ENCODE measurements at regions not wholly inside any gene's neighbourhood (a gene's known extent, or its start where the extent isn't known, plus 50 kb on each side); places are given as distances from the start of the nearest gene placed in this dataset.

DNA sequence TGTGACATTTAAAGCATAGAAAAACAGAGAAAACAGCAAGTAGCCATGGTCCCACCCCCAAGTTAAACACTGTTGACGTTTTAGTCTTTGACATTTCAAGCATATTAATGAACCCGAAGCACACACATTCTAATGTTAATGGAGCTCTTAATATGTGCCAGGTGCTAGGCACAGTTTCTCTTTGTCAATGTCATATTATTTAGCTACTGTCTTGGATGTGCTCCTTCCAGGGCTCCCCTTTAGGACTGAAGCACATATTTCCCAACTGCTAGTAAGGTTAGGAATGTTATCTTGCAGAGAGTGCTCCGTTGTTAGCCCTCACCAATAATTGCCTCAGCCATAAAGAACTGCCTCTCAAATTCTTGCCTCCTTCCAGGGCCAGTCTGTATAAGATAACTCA lies 716.6 kb upstream of the TENM4 start:
- DNase-seq (ENCODE audit: missing footprints), result no peak
- no peak for ATAC-seq
- intact Hi-C loops (cut with DNase I), result no loop called here

DNA sequence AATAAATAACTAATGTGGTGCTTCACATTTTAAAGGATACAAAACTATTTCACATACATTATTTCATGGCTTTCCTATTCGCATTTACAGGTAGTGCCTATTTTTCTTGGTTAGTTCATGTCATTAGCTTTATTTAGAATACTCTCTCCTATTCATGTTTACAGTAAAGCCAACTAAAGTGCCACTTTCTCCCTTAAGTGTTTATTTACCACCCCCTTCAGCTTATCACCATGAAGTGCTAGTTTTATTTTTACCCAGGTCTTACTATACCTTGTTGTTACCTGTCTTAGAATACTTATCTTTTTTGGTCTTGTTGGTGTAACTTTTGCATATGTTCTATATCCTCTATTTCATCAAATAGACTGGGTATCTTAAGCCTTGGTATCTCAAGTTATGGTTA lies 715.2 kb upstream of the TENM4 start:
- intact Hi-C loops (cut with DNase I), result no loop called here

DNA sequence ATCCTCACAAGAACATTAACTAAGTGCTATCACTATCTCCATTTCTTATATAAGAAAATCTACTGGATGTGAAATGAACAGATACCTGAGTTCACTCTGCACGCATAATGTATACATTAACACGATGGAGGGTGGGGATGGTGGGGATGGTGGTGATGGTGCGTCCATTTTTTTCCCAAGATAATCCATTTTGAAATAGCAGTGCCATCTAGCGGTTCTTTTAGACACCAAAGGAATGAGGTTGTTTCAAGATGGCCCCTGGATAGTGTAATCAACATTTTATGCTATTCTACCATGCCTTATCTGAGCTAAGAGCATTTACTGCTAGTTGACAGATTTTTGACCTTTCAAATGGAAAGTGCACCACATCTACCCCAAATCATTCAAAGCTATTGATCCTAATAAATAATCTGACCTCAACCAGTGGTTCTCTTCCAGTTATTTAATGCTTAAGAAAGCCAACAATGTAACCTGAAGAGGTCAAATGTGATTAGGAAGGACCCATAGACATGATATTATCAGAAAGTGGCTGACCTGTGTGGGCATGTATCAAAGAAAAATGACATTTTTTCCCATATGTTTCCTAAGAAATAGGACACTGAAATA lies 714.7 kb upstream of the TENM4 start:
- DNase-seq (ENCODE audit: missing footprints), result no peak
- intact Hi-C loops (cut with DNase I), result loop anchor here (2.0 kb wide), 1 partner anchor 393 kb away; no protein-coding TSS in a partner anchor
- no peak for ATAC-seq

More for the DNA sequence above, 715.2 kb upstream of the TENM4 start:
- no peak for DNase-seq (ENCODE audit: missing footprints)
- no peak for ATAC-seq

- ATAC-seq (no peak), DNase-seq (ENCODE audit: missing footprints) (no peak)
- intact Hi-C loops (cut with DNase I), result no loop called here
These were observed 705.4 kb upstream of the TENM4 start for GRCh38 chr11:80146232-80146631.

DNA sequence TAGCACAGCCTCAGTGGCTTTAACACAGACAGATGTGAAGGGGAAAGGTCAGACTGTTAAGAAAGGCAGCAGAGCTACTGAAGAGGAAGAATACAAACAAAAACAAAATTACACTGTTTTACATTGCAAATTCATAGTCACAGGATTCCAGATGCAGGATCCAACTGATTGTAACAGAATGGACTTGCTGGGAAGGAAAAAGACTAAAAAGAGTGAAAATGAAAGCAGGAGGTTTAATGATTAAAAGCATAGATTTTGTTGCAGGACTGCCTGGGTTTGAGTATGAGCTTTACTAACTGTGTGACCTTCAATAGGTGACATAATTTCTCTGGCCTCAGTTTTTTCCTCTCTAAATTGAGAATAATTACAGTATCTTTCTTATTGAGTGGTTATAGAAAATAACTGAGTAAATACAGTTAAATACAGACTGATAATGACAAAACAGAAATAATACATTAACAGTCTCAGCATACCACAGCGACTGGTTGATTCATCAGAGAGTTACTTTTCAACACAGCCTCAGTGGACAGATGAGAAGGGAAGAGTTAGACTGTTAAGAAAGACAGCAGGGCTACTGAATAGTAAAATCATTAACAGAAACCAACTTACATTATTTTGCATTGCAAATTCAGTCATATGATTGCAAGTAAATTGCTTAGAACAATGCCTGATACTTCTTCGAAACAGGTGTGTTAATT lies 704.2 kb upstream of the TENM4 start:
- ATAC-seq (no peak), DNase-seq (ENCODE audit: missing footprints) (no peak)
- intact Hi-C loops (cut with DNase I), result no loop called here

DNA sequence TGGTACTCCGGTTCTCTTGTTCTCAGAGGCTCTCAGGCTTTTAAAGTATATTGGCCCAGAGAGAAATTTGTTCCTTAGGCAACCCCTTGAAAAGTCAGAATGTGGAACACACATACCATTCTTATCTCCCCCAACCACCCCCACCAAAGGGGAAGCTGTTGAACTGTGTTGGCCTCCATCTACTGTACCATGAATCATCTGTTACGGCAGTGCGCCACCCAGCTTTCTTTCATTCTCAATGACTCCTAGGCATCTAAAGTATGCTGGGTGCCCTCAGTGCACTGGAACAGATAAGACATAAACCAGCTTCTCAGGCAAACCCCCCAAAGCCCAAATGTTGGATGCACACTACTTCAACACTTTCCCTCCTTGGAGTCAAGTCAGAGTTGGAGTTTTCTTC lies 696.2 kb upstream of the TENM4 start:
- DNase-seq (ENCODE audit: missing footprints) (no peak), ATAC-seq (no peak)
- intact Hi-C loops (cut with DNase I), result no loop called here

DNA sequence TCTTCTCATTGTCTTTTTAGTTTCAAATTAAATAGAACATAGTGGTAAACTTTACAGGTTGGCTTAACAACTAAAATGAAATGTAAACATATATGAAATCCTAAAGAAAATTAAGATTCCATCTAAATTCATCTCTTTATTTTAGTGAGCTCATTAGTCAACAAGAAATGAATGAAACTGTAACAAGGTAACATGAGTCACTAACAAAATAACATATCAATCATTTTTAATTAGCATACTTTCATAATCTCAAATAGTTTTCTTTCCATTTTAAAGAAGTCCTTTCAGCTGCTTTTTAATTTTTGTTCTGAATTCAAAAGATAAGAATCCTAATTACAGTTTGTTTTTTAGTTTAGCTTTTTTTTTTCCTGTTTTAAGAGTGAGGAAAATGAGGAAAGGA lies 688.6 kb upstream of the TENM4 start:
- intact Hi-C loops (cut with DNase I), result no loop called here
- DNase-seq (ENCODE audit: missing footprints), result no peak
- no peak for ATAC-seq

- intact Hi-C loops (cut with DNase I), result no loop called here
- ATAC-seq (peak; percentile 86), DNase-seq (ENCODE audit: missing footprints) (no peak)
These were observed 681.4 kb upstream of the TENM4 start for GRCh38 chr11:80122211-80122610.

- DNase-seq (ENCODE audit: missing footprints) (no peak), ATAC-seq (no peak)
- intact Hi-C loops (cut with DNase I), result no loop called here
These were observed 677.2 kb upstream of the TENM4 start for GRCh38 chr11:80118073-80118472.

GRCh38 chr11:80116796-80117195 lies 676.0 kb upstream of the TENM4 start:
- intact Hi-C loops (cut with DNase I), result no loop called here
- peak; percentile 59 for ATAC-seq
- DNase-seq (ENCODE audit: missing footprints), result no peak

DNA sequence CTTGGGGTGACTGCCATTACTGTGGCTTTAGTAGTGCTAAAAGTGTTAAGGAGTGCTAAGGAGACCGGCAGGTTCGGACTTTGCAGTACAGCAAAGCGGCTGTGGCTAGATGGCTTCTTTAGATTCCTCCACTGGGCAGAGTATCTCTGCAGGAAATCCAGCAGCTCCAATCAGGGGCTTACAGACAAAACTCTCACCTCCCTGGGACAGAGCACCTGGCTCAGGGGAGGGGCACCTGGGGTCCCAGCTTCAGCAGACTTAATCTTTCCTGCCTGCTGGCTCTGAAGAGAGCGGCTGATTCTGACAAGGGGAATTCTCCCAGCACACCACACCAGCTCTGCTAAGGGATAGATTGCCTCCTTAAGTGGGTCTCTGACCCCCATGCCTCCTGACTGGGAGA lies 668.8 kb upstream of the TENM4 start:
- intact Hi-C loops (cut with DNase I), result no loop called here
- DNase-seq (ENCODE audit: missing footprints) (no peak), ATAC-seq (no peak)

- no peak for DNase-seq (ENCODE audit: missing footprints)
- intact Hi-C loops (cut with DNase I), result no loop called here
- no peak for ATAC-seq
These were observed 668.2 kb upstream of the TENM4 start for GRCh38 chr11:80109031-80109430.

DNA sequence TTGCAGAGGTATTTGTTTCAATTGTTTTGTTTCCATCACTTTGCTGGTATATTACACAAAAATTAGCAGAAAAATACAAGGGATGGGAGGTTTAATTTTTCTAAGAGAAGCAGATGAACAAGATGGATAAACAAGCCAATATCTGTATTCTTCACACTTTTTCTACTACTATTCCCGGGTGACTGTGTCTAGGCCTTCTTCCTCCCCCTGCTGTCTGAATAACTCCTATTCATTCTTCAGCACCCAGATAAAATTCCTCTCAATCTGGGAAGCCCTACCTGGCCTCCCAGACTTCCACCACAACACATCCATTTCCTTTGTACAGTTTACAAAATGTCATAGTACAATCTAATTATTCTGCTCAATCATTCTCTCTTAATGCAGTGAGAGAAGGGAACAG lies 666.6 kb upstream of the TENM4 start:
- no peak for DNase-seq (ENCODE audit: missing footprints)
- intact Hi-C loops (cut with DNase I), result no loop called here
- ATAC-seq, result no peak

- no peak for ATAC-seq
- intact Hi-C loops (cut with DNase I), result no loop called here
- no peak for DNase-seq (ENCODE audit: missing footprints)
These were observed 663.4 kb upstream of the TENM4 start for GRCh38 chr11:80104191-80104590.

DNA sequence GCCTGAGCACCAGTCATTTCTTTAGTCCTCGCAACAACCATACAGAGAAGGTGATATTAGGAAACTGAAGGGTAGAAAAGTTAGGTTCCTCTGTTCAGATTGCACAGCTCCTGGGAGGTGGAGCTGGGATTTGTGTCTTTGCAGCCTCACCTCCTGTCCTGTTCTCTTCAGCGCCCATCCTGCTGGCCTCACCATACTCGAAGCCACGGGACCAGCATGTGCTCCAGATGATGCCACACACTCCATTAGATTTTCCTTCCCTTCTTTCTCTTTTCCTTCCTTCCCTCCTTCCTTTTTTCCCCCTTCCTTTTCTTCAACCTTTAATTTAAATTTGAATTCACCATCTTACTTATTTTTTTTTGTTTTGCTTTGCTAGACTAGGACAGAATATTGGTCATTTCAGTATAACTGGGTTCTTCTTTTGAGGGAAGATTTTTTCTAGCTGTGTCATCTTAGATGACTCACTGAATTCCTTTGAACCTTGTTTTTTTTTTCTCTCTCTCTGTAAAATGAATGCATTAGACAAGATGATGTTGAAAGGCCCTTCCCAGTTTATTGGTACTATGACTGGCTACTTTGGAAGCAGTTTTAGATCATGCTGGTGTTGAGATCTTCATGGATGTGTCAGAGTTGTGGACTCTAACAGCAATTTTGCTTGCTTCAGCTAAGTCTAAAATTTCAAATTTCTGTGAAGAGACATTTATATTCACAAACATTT lies 662.5 kb upstream of the TENM4 start:
- DNase-seq (ENCODE audit: missing footprints) (no peak), ATAC-seq (no peak)
- intact Hi-C loops (cut with DNase I), result no loop called here

- intact Hi-C loops (cut with DNase I), result no loop called here
- no peak for DNase-seq (ENCODE audit: missing footprints)
- ATAC-seq, result no peak
These were observed 656.3 kb upstream of the TENM4 start for GRCh38 chr11:80097146-80097545.

DNA sequence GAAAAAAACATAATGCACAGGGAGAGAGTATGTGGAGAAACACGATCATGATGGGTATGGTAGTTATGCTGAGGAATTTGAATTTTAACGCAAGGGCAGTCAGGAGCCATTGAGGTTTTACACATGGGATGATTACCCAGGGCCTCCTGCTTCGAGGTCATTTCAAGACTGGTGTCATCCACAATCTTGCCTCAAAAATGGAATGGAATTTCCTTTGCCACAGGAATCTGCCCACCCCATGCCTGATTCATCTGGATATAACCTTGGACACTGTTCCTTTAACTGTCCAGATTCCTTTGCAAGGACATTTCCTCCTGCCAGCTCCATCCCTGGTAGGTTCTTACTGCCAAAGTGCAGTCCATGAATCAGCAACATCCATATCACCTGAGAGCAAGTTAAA lies 655.9 kb upstream of the TENM4 start:
- DNase-seq (ENCODE audit: missing footprints) (no peak), ATAC-seq (no peak)
- intact Hi-C loops (cut with DNase I), result no loop called here

DNA sequence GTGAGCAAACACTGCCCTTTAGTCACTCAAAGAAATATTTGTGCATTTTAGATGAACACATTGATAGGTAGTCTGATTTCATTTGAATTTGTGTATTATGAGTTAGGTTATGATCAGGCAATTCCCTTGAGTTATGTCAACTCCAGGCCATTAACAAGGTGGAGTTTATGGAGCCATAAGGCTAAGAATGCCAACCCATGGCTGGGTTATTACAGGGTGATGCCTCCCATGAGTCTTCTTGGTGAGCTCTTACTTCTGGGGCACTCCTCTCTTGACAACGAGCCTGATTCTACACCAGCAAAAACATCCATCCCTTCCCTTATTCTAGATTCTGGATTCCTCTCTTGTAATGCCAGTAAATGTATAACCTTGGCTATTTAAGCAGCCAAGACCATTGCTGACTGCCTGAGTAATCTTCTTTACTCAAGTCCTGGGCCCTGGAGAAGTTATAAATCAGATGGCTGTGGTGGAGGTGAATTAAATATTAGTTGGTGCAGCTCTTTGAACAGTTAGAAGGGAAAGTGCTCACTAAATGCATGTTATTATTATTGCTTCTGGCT lies 645.7 kb upstream of the TENM4 start:
- ATAC-seq (no peak), DNase-seq (ENCODE audit: missing footprints) (no peak)
- intact Hi-C loops (cut with DNase I), result no loop called here

DNA sequence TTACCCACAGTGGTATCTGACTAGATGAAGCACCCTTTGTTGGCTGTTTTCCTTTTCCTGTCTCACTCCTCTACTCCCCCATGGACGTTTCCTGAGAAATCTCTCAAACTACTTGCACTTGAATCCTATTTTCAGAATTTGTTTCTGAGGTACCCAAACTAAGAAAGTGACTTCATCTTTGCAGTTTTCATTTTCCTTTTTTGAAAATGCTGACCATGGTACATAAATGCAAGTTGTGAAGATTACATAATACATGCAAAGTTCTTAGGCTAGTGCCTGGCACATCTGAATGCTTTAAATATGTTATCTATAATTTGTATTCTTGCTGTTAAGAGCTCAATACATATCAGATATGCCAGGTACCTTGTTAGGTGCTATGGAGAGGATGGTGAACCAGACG lies 644.7 kb upstream of the TENM4 start:
- ATAC-seq, result no peak
- intact Hi-C loops (cut with DNase I), result no loop called here

DNA sequence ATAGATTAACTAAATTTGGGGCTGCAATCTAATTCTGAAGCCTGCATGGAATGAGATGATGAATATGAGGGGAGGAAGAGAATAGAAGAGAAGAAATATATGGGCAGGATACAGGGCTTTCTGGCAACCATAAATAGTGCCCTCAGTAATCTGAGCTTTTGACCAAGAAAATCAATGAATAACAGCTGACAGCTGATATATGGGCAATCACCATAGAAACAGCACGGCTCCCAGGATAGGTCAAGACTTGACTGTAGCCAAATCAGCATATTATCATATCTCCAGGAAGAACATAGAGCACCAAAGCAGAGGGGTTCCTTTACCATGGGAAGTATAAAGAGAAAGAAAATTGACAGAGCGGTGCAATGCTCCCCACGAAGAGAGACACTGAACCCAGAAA lies 643.8 kb upstream of the TENM4 start:
- DNase-seq (ENCODE audit: missing footprints), result no peak
- intact Hi-C loops (cut with DNase I), result no loop called here
- no peak for ATAC-seq

More for the DNA sequence above, 644.7 kb upstream of the TENM4 start:
- no peak for DNase-seq (ENCODE audit: missing footprints)
